Nephron progenitor cell (in vitro differentiated cells): ENCODE measurements at regions not wholly inside any gene's neighbourhood (a gene's known extent, or its start where the extent isn't known, plus 50 kb on each side); places are given as distances from the start of the nearest gene placed in this dataset.
A peak's percentile ranks its signal among the peaks of the same experiment; 100 is the strongest.

Source experiments
- DNase-seq: peaks from one replicate; pipeline ENCODE4 v3.0.0; 2021
- H3K27ac Mint-ChIP-seq: 2 replicates; pipeline ENCODE4 v1.8.0; 2021; ENCODE audit warnings: mild to moderate bottlenecking, moderate library complexity, mixed read lengths
- H3K27me3 Mint-ChIP-seq: 2 replicates; pipeline ENCODE4 v1.8.0; 2021; ENCODE audit warnings: mild to moderate bottlenecking, low read depth, mixed read lengths; ENCODE audit not compliant: poor library complexity
- H3K36me3 Mint-ChIP-seq: 2 replicates; pipeline ENCODE4 v1.8.0; 2021; ENCODE audit warnings: low read depth, mixed read lengths
- H3K4me1 Mint-ChIP-seq: 2 replicates; pipeline ENCODE4 v1.8.0; 2021; ENCODE audit warnings: mixed read lengths
- H3K4me3 Mint-ChIP-seq: 2 replicates; pipeline ENCODE4 v1.8.0; 2021; ENCODE audit warnings: mild to moderate bottlenecking, moderate library complexity, mixed read lengths
- H3K9me3 Mint-ChIP-seq: 2 replicates; pipeline ENCODE4 v1.8.0; 2021; ENCODE audit warnings: mild to moderate bottlenecking, moderate library complexity, mixed read lengths
- TF ChIP-seq, protein P1 (sequence below): fragments of 200-600 bp; sonication (generic); IDR thresholded peaks from 2 replicates; pipeline ENCODE4 v1.5.0; 2021; ENCODE audit warnings: antibody characterized with exemption

DNA sequence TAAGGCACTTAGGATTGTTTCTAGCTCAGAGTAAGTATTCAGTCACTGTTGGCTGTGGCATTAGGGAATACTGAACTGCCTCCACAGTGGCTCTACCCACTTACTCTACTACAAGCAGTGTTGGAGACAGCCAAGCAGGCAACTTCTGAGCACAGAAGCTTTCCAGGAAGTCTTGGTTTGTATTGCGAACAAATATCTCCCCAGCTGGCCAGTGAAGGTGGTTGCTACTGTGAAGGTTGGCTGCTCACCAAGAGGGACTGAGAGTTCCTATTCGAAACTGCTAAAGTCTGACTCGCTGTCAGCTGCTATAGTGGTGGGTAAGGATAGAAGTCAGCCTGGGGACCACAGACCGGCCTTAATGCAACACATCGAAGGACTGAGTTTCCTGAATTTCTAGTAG lies 319.1 kb downstream of the KIF4B start:
- Mint-ChIP-seq H3K9me3 (peaks cover 17% of the 10 kb centered on the region), H3K4me3 (no peak overlapping the region), H3K27ac (no peak overlapping the region), H3K27me3 (peaks cover 6% of the 10 kb centered on the region), H3K4me1 (no peaks in the 10 kb centered on the region), H3K36me3 (peaks cover 4% of the 10 kb centered on the region)
- TF ChIP-seq, protein P1, sequence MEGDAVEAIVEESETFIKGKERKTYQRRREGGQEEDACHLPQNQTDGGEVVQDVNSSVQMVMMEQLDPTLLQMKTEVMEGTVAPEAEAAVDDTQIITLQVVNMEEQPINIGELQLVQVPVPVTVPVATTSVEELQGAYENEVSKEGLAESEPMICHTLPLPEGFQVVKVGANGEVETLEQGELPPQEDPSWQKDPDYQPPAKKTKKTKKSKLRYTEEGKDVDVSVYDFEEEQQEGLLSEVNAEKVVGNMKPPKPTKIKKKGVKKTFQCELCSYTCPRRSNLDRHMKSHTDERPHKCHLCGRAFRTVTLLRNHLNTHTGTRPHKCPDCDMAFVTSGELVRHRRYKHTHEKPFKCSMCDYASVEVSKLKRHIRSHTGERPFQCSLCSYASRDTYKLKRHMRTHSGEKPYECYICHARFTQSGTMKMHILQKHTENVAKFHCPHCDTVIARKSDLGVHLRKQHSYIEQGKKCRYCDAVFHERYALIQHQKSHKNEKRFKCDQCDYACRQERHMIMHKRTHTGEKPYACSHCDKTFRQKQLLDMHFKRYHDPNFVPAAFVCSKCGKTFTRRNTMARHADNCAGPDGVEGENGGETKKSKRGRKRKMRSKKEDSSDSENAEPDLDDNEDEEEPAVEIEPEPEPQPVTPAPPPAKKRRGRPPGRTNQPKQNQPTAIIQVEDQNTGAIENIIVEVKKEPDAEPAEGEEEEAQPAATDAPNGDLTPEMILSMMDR = no peak
- DNase-seq = no peak

DNA sequence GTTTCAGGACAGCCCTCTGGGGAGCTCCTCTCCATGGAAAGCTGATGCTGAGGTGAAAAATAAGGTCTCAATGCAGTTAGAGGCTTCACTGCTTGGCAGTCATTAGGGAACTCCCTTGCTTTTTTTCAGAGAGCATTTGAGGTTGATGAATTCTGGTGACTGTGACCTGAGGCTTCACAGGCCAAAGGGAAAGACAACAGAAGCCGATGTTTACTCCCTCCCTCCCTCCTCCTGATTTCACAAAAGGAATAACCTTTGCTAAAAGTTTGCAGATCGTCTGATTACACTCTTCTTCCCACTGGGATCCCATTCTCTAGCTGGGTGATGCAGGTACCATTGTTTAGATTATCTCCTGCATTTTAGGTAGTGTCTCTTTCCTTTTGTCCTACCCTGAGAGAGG lies 329.4 kb downstream of the KIF4B start:
- Mint-ChIP-seq H3K27ac (peak overlapping the region; percentile 88), H3K9me3 (peaks cover 11% of the 10 kb centered on the region), H3K27me3 (no peaks in the 10 kb centered on the region), H3K4me3 (no peak overlapping the region), H3K36me3 (no peaks in the 10 kb centered on the region), H3K4me1 (peaks cover 32% of the 10 kb centered on the region)
- TF ChIP-seq, protein P1 = no peak
- no peak for DNase-seq

DNA sequence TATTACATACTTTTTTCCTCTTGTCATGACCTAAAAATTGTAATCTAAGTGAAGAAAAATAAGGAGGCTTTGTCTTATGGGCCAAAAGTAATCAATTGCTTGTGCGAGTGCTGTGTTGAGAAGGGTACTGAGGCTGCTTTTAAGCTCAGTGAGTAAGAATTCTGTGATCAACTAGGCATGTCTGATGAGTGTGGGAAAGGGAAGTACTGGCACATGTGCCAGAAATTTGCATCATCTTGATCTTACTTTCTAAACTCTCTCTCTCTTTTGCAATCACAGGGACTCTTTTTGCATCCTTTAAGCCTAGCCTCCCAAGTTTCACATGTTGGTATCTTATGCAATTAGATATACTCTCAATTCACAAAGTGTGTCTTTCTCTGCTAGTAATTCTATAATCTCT lies 329.9 kb downstream of the KIF4B start:
- Mint-ChIP-seq H3K27me3 (no peaks in the 10 kb centered on the region), H3K36me3 (no peaks in the 10 kb centered on the region), H3K4me1 (peaks cover 32% of the 10 kb centered on the region), H3K4me3 (no peak overlapping the region), H3K27ac (peak overlapping the region; percentile 88), H3K9me3 (peaks cover 17% of the 10 kb centered on the region)
- TF ChIP-seq, protein P1 = no peak
- DNase-seq = no peak

DNA sequence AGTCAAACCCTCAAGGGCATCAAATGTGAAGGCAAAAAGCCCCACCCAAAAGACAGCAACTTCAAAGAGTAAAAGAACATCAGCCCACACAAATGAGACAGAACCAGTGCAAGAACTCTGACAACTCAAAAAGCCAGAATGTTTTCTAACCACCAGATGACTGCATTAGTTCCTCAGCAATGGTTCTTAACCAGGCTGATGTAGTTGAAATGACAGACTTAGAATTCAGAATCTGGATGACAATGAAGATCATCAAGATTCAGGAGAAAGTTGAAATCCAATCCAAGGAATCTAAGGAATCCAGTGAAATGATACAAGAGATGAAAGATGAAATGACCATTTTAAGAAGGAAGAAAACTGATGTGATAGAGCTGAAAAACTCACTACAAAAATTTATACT lies 339.7 kb downstream of the KIF4B start:
- peaks cover 5% of the 10 kb centered on the region for H3K36me3 Mint-ChIP-seq
- TF ChIP-seq, protein P1 = no peak
- DNase-seq = no peak
- H3K27ac Mint-ChIP-seq = no peak overlapping the region
- no peaks in the 10 kb centered on the region for H3K4me1 Mint-ChIP-seq
- no peaks in the 10 kb centered on the region for H3K27me3 Mint-ChIP-seq
- no peak overlapping the region for H3K4me3 Mint-ChIP-seq
- peaks cover 74% of the 10 kb centered on the region for H3K9me3 Mint-ChIP-seq

DNA sequence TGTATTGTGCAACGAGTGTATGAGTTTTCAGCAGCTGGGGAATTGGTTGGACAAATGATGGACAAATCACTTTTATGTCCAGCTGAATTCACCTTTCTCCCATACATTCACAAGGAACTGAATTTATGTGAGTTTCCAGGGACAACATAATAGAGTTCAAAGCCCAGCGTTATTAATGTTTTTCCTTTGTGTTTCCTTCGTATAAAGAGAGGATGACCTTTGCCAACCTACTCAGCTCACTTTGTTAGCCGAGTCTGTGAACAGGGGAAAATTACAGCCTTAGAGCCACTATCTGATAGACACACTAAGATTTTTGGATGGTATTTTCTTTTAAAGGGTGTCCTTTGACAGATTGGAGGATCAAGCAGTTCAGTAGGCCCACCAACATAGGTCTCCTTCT lies 352.5 kb downstream of the KIF4B start:
- no peak for DNase-seq
- TF ChIP-seq, protein P1 = no peak
- Mint-ChIP-seq H3K4me3 (no peak overlapping the region), H3K4me1 (no peaks in the 10 kb centered on the region), H3K27me3 (peaks cover 6% of the 10 kb centered on the region), H3K9me3 (no peaks in the 10 kb centered on the region), H3K36me3 (no peaks in the 10 kb centered on the region), H3K27ac (no peak overlapping the region)

DNA sequence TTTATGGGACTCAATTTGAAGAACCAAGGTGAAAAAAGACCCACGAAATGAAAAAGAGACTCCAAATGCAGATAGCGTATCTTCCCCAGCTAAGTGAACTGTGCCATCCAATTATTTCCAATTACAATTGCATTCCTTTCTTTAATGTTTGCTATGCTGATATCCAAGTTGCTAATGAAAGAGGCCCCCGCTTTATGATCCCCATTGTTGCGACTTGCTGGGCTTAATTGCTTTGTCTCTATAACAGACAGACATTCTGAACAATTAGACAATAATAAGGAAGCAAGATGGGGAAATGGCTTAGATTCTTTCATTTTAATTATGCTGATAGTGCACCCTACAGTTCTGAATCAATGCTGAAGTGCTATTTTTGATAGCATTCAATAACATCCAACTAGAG lies 354.3 kb downstream of the KIF4B start:
- TF ChIP-seq, protein P1 = no peak
- no peak for DNase-seq
- Mint-ChIP-seq H3K27me3 (peaks cover 6% of the 10 kb centered on the region), H3K27ac (no peak overlapping the region), H3K4me1 (no peaks in the 10 kb centered on the region), H3K36me3 (no peaks in the 10 kb centered on the region), H3K4me3 (no peak overlapping the region), H3K9me3 (peaks cover 4% of the 10 kb centered on the region)
